GM04504 (cell line): ENCODE measurements at regions not wholly inside any gene's neighbourhood (a gene's known extent, or its start where the extent isn't known, plus 50 kb on each side); places are given as distances from the start of the nearest gene placed in this dataset.
"Not testable (repeated sequence)": the region's sequence is repeated elsewhere in the genome, so short reads cannot be mapped to it uniquely, and the experiment has no call there.

Experiments
- DNase-seq: peaks from one replicate; pipeline ENCODE4 v3.0.0-alpha.2; 2012; ENCODE audit warnings: low read depth

- no peak for DNase-seq
Observed at GRCh38 chr13:111590796-111591195, 270.4 kb downstream of the TEX29 start.

- not testable (repeated sequence) for DNase-seq
Observed at GRCh38 chr13:111593490-111593889, 273.0 kb downstream of the TEX29 start.

- no peak for DNase-seq
Observed at GRCh38 chr13:111594606-111595005, 274.2 kb downstream of the TEX29 start.

- no peak for DNase-seq
Observed at GRCh38 chr13:111595276-111595675, 274.8 kb downstream of the TEX29 start.

GRCh38 chr13:111595791-111596190, 275.3 kb downstream of the TEX29 start:
- no peak for DNase-seq

GRCh38 chr13:111597191-111597611, 276.8 kb downstream of the TEX29 start:
- no peak for DNase-seq

- no peak for DNase-seq
Observed at GRCh38 chr13:111597618-111598017, 277.2 kb downstream of the TEX29 start.

- DNase-seq = no peak
Observed at GRCh38 chr13:111598747-111599146, 278.3 kb downstream of the TEX29 start.

- no peak for DNase-seq
Observed at GRCh38 chr13:111599791-111600190, 279.3 kb downstream of the TEX29 start.

GRCh38 chr13:111602874-111603273, 282.4 kb downstream of the TEX29 start:
- no peak for DNase-seq

- DNase-seq = no peak
Observed at GRCh38 chr13:111604097-111604496, 283.7 kb downstream of the TEX29 start.

- no peak for DNase-seq
Observed at GRCh38 chr13:111608556-111608955, 288.1 kb downstream of the TEX29 start.

- no peak for DNase-seq
Observed at GRCh38 chr13:111609631-111610030, 289.2 kb downstream of the TEX29 start.

- DNase-seq = no peak
Observed at GRCh38 chr13:111610081-111610480, 289.6 kb downstream of the TEX29 start.

- DNase-seq = no peak
Observed at GRCh38 chr13:111610879-111611278, 290.4 kb downstream of the TEX29 start.

GRCh38 chr13:111611651-111612050, 291.2 kb downstream of the TEX29 start:
- no peak for DNase-seq

GRCh38 chr13:111612886-111613285, 292.4 kb downstream of the TEX29 start:
- no peak for DNase-seq

- DNase-seq = no peak
Observed at GRCh38 chr13:111614009-111614408, 293.6 kb downstream of the TEX29 start.

- DNase-seq = no peak
Observed at GRCh38 chr13:111614613-111615012, 294.2 kb downstream of the TEX29 start.

GRCh38 chr13:111616203-111616602, 295.8 kb downstream of the TEX29 start:
- no peak for DNase-seq

- DNase-seq = no peak
Observed at GRCh38 chr13:111620166-111620565, 299.7 kb downstream of the TEX29 start.

GRCh38 chr13:111620586-111620985, 300.1 kb downstream of the TEX29 start:
- no peak for DNase-seq

- DNase-seq = no peak
Observed at GRCh38 chr13:111621164-111621563, 300.7 kb downstream of the TEX29 start.

GRCh38 chr13:111622051-111622531, 301.6 kb downstream of the TEX29 start:
- DNase-seq = no peak

GRCh38 chr13:111623208-111623607, 302.8 kb downstream of the TEX29 start:
- DNase-seq = no peak
